H1 (cell line): ENCODE measurements at regions not wholly inside any gene's neighbourhood (a gene's known extent, or its start where the extent isn't known, plus 50 kb on each side); places are given as distances from the start of the nearest gene placed in this dataset.

ENCODE experiments used
- CTCF ChIA-PET: fragments of 300-600 bp; sonication (Branson Sonifier 250); formaldehyde crosslinking; loops from one replicate; lab custom pipeline; 2021; ENCODE audit not compliant: partially characterized antibody; lab: Charles Lee
- POLR2A ChIA-PET: fragments of 300-600 bp; sonication (Branson Sonifier 250); formaldehyde crosslinking; loops from one replicate; lab custom pipeline; 2021; ENCODE audit warnings: inconsistent platforms; ENCODE audit not compliant: partially characterized antibody; lab: Charles Lee
- DNase-seq, 2 experiments: peaks; one replicate each; pipeline versions ENCODE4 v3.0.0 to v3.0.0-alpha.2; 2010 to 2022; ENCODE audit warnings: low spot score in 2 of 2, low read depth in 1 of 2, mixed read lengths in 1 of 2
- FAIRE-seq: peaks from 2 replicates; lab custom pipeline; 2011; peaks lifted over from hg19 to GRCh38; lab: Jason Lieb, UNC
- H2AFZ ChIP-seq: 2 replicates; pipeline ENCODE4 v1.8.1; 2012; ENCODE audit warnings: low read length, inconsistent platforms
- H2AK5ac ChIP-seq: 2 replicates; pipeline ENCODE4 v1.6.1; 2013; ENCODE audit warnings: low read depth, low read length
- H2BK120ac ChIP-seq: replicated peaks from 2 replicates; pipeline ENCODE3; 2013; ENCODE audit warnings: low read depth, low read length, inconsistent platforms
- H2BK12ac ChIP-seq: 2 replicates; pipeline ENCODE4 v1.6.1; 2013; ENCODE audit warnings: low read depth, low read length
- H2BK15ac ChIP-seq: 2 replicates; pipeline ENCODE4 v1.6.1; 2013; ENCODE audit warnings: low read length
- H2BK20ac ChIP-seq: 2 replicates; pipeline ENCODE4 v1.6.1; 2013; ENCODE audit warnings: low read length
- H2BK5ac ChIP-seq: 2 replicates; pipeline ENCODE4 v1.6.1; 2013; ENCODE audit warnings: low read depth, low read length
- H3K14ac ChIP-seq: 2 replicates; pipeline ENCODE4 v1.6.1; 2013; ENCODE audit warnings: inconsistent platforms; ENCODE audit not compliant: insufficient read length
- H3K18ac ChIP-seq: 2 replicates; pipeline ENCODE4 v1.6.1; 2013; ENCODE audit warnings: low read length; ENCODE audit errors: extremely low read depth
- H3K23ac ChIP-seq: 2 replicates; pipeline ENCODE4 v1.6.1; 2013; ENCODE audit warnings: inconsistent platforms; ENCODE audit not compliant: insufficient read length
- H3K23me2 ChIP-seq: 2 replicates; pipeline ENCODE4 v1.6.1; 2013; ENCODE audit warnings: low read depth, low read length
- H3K27ac ChIP-seq: 2 replicates; pipeline ENCODE4 v1.6.1; 2011; ENCODE audit warnings: low read depth, low read length, inconsistent platforms
- H3K27me3 ChIP-seq, 4 experiments: replicated peaks in 1 of 4; 1 replicate in 1 of 4; 2 replicates in 3 of 4; pipeline versions ENCODE4 v1.6.1 to v1.8.1; 2011 to 2013; ENCODE audit warnings: low read length in 3 of 4, mild to moderate bottlenecking in 3 of 4, inconsistent platforms in 2 of 4, mixed read lengths in 2 of 4, moderate library complexity in 1 of 4; ENCODE audit not compliant: control insufficient read depth in 3 of 4, insufficient read depth in 3 of 4; ENCODE audit errors: extremely low read depth in 1 of 4
- H3K36me3 ChIP-seq, 4 experiments: 2 replicates each; pipeline versions ENCODE4 v1.6.1 to v1.8.1; 2011 to 2013; ENCODE audit warnings: mild to moderate bottlenecking in 4 of 4, low read length in 3 of 4, moderate library complexity in 2 of 4, control low read depth in 1 of 4, inconsistent platforms in 1 of 4; ENCODE audit not compliant: insufficient read depth in 4 of 4, control insufficient read depth in 2 of 4
- H3K4ac ChIP-seq: replicated peaks from 2 replicates; pipeline ENCODE3; 2013; ENCODE audit warnings: low read length, low read depth, mixed read lengths, inconsistent platforms; ENCODE audit not compliant: insufficient read length
- H3K4me1 ChIP-seq, 4 experiments: replicated peaks in 1 of 4; 1 replicate in 1 of 4; 2 replicates in 3 of 4; pipeline versions ENCODE4 v1.6.1 to v1.8.1; 2011 to 2013; ENCODE audit warnings: low read length in 3 of 4, inconsistent platforms in 2 of 4, mixed read lengths in 1 of 4; ENCODE audit not compliant: insufficient read depth in 4 of 4, control insufficient read depth in 3 of 4
- H3K4me2 ChIP-seq, 2 experiments: 2 replicates each; pipeline versions ENCODE4 v1.6.1 to v1.8.1; 2011 to 2013; ENCODE audit warnings: low read depth in 2 of 2, low read length in 2 of 2, control low read depth in 1 of 2, inconsistent platforms in 1 of 2, mild to moderate bottlenecking in 1 of 2; ENCODE audit not compliant: insufficient read depth in 1 of 2
- H3K4me3 ChIP-seq, 4 experiments: fragments of 200-600, 300-600 bp in 1 of 4; sonication (generic), shearing (Covaris generic), sonication (Bioruptor Twin) in 1 of 4; 2 replicates each; pipeline versions ENCODE4 v1.5.1 to v1.8.1; 2011 to 2016; ENCODE audit warnings: low read length in 4 of 4, low read depth in 3 of 4, control low read depth in 2 of 4, inconsistent platforms in 2 of 4, mild to moderate bottlenecking in 2 of 4, mixed read lengths in 1 of 4, moderate library complexity in 1 of 4; ENCODE audit not compliant: insufficient read depth in 2 of 4; ENCODE audit errors: extremely low read depth in 1 of 4
- H3K56ac ChIP-seq: replicated peaks from 2 replicates; pipeline ENCODE3; 2013; ENCODE audit warnings: low read depth, mild to moderate bottlenecking, mixed read lengths, low read length, inconsistent platforms; ENCODE audit not compliant: insufficient read length
- H3K79me1 ChIP-seq: 2 replicates; pipeline ENCODE4 v1.6.1; 2013; ENCODE audit warnings: low read depth, low read length, control low read depth
- H3K79me2 ChIP-seq, 2 experiments: 2 replicates each; pipeline versions ENCODE4 v1.6.1 to v1.8.1; 2012 to 2013; ENCODE audit warnings: low read length in 2 of 2, mild to moderate bottlenecking in 2 of 2, inconsistent platforms in 1 of 2; ENCODE audit not compliant: insufficient read depth in 2 of 2, control insufficient read depth in 1 of 2
- H3K9ac ChIP-seq, 4 experiments: replicated peaks in 1 of 4; 1 replicate in 1 of 4; 2 replicates in 3 of 4; pipeline versions ENCODE4 v1.6.1 to v1.8.1; 2011 to 2013; ENCODE audit warnings: low read depth in 3 of 4, low read length in 3 of 4, control low read depth in 2 of 4, mild to moderate bottlenecking in 2 of 4, moderate library complexity in 2 of 4, inconsistent platforms in 1 of 4; ENCODE audit errors: extremely low read depth in 1 of 4
- H3K9me3 ChIP-seq, 2 experiments: 2 replicates each; pipeline versions ENCODE4 v1.6.1 to v1.8.1; 2012 to 2013; ENCODE audit warnings: mild to moderate bottlenecking in 2 of 2, moderate library complexity in 2 of 2, control low read depth in 1 of 2, inconsistent platforms in 1 of 2, low read depth in 1 of 2, low read length in 1 of 2, mixed read lengths in 1 of 2; ENCODE audit not compliant: insufficient read depth in 2 of 2
- H4K20me1 ChIP-seq, 2 experiments: replicated peaks in 1 of 2; 2 replicates each; pipeline versions ENCODE3 to v1.8.1; 2011 to 2013; ENCODE audit warnings: inconsistent platforms in 2 of 2, low read length in 2 of 2, mild to moderate bottlenecking in 1 of 2; ENCODE audit not compliant: insufficient read depth in 2 of 2, control insufficient read depth in 1 of 2
- H4K5ac ChIP-seq: 2 replicates; pipeline ENCODE4 v1.6.1; 2013; ENCODE audit warnings: low read length, low read depth, mixed read lengths, inconsistent platforms; ENCODE audit not compliant: insufficient read length
- H4K8ac ChIP-seq: 2 replicates; pipeline ENCODE4 v1.8.0; 2013; ENCODE audit warnings: mild to moderate bottlenecking, moderate library complexity, low read length, inconsistent platforms; ENCODE audit not compliant: insufficient read depth; ENCODE audit errors: extremely low read depth
- H4K91ac ChIP-seq: replicated peaks from 2 replicates; pipeline ENCODE3; 2013; ENCODE audit warnings: low read length, mixed read lengths, inconsistent platforms; ENCODE audit not compliant: insufficient read length
- ASH2L ChIP-seq: fragments of 200-600, 300-600 bp; sonication (generic); IDR thresholded peaks from one replicate; pipeline ENCODE4 v1.7.1; 2017; ENCODE audit warnings: low read length
- CBX5 ChIP-seq: fragments of 300-800, 300-1000 bp; sonication (generic); IDR thresholded peaks from 2 replicates; pipeline ENCODE4 v1.7.1; 2016; ENCODE audit warnings: antibody characterized with exemption, low read length, low read depth
- CHD2 ChIP-seq: IDR thresholded peaks from 2 replicates; pipeline ENCODE4 v1.6.1; 2012; ENCODE audit warnings: low read length, improper control_type of control experiment
- CTBP2 ChIP-seq: IDR thresholded peaks from 2 replicates; pipeline ENCODE4 v1.7.0; 2011; ENCODE audit warnings: borderline replicate concordance, mild to moderate bottlenecking, moderate library complexity, mixed read lengths, low read length; ENCODE audit not compliant: insufficient read depth, insufficient read length
- KDM4A ChIP-seq: IDR thresholded peaks from one replicate; pipeline ENCODE4 v1.7.1; 2012; ENCODE audit warnings: low read depth, mild to moderate bottlenecking, moderate library complexity, low read length, inconsistent platforms; ENCODE audit not compliant: severe bottlenecking
- NRF1 ChIP-seq: IDR thresholded peaks from 2 replicates; pipeline ENCODE4 v1.6.1; 2011; ENCODE audit warnings: mild to moderate bottlenecking, low read depth, low read length, improper control_type of control experiment
- RAD21 ChIP-seq, 2 experiments: IDR thresholded peaks in 1 of 2; conservative IDR thresholded peaks in 1 of 2; 2 replicates each; pipeline ENCODE4 v1.6.1; 2011; ENCODE audit warnings: low read depth in 2 of 2, low read length in 2 of 2, improper control_type of control experiment in 1 of 2, inconsistent platforms in 1 of 2, mild to moderate bottlenecking in 1 of 2, moderate library complexity in 1 of 2
- RBBP5 ChIP-seq: IDR thresholded peaks from 2 replicates; pipeline ENCODE4 v1.7.1; 2012; ENCODE audit warnings: low read depth, mild to moderate bottlenecking, inconsistent platforms, low read length, moderate library complexity, borderline replicate concordance
- SAP30 ChIP-seq: fragments of 300-600 bp; sonication (generic); IDR thresholded peaks from 2 replicates; pipeline ENCODE4 v1.7.1; 2012; ENCODE audit warnings: low read length, moderate library complexity, mild to moderate bottlenecking, inconsistent platforms; ENCODE audit not compliant: insufficient read depth, insufficient replicate concordance
- SIRT6 ChIP-seq: IDR thresholded peaks from one replicate; pipeline ENCODE4 v1.7.1; 2012; ENCODE audit warnings: low read length, inconsistent platforms
- SP1 ChIP-seq: IDR thresholded peaks from 2 replicates; pipeline ENCODE4 v1.6.1; 2011; ENCODE audit warnings: low read depth, low read length
- SP2 ChIP-seq: IDR thresholded peaks from 2 replicates; pipeline ENCODE4 v1.6.1; 2012; ENCODE audit warnings: mild to moderate bottlenecking, low read length, inconsistent platforms
- TBP ChIP-seq: IDR thresholded peaks from 2 replicates; pipeline ENCODE4 v1.6.1; 2011; ENCODE audit warnings: low read depth, low read length, improper control_type of control experiment
- WGBS, 2 experiments: shearing (Covaris generic) in 1 of 2; methylation state at CpG; one replicate each; pipeline versions ENCODE4 v1.1.6 to v1.1.7; 2013 to 2015; ENCODE audit warnings: low lambda C conversion rate in 2 of 2, mixed read lengths in 2 of 2, inconsistent platforms in 1 of 2, low coverage in 1 of 2, missing lambda C conversion rate in 1 of 2; ENCODE audit not compliant: insufficient replicate concordance in 2 of 2, insufficient coverage in 1 of 2, insufficient read length in 1 of 2; ENCODE audit errors: extremely low coverage in 1 of 2, missing lambda C conversion rate in 1 of 2; 5-methylcytosine and 5-hydroxymethylcytosine counted together
- TF ChIP-seq, protein P1 (sequence below): IDR thresholded peaks from 2 replicates; pipeline ENCODE4 v1.6.1; 2011; ENCODE audit warnings: low read length, improper control_type of control experiment

- FAIRE-seq (no peak), DNase-seq (no peak)
- CTCF ChIA-PET: no interaction called here
- POLR2A ChIA-PET: no interaction called here
- Histone ChIP-seq H3K23me2 (no peaks in the 10 kb centered on the region), H2BK20ac (no peak overlapping the region), H3K23ac (no peak overlapping the region), H3K79me2 (no peaks in the 10 kb centered on the region), H3K18ac (no peak overlapping the region), H4K8ac (no peak overlapping the region), H2BK15ac (no peak overlapping the region), H3K14ac (no peak overlapping the region), H2AK5ac (no peak overlapping the region), H3K27ac (no peak overlapping the region), H3K4me3 (no peak overlapping the region), H2BK120ac (no peak overlapping the region), H4K5ac (no peak overlapping the region), H3K36me3 (no peaks in the 10 kb centered on the region), H2BK12ac (no peak overlapping the region), H3K56ac (no peak overlapping the region), H3K4me1 (no peaks in the 10 kb centered on the region), H3K79me1 (no peaks in the 10 kb centered on the region), H4K20me1 (no peaks in the 10 kb centered on the region), H4K91ac (no peak overlapping the region), H3K9me3 (no peaks in the 10 kb centered on the region), H3K9ac (no peak overlapping the region), H3K4ac (no peak overlapping the region), H2BK5ac (no peak overlapping the region), H3K4me2 (no peak overlapping the region), H2AFZ (no peak overlapping the region), H3K27me3 (no peaks in the 10 kb centered on the region)
- 83% methylated on average over 1 of the region's 1 CpG; no CpG with 5 or more reads in 1 of the 2 experiments for WGBS, 2 experiments
- TF ChIP-seq SP1 (no peak), CHD2 (no peak), SAP30 (no peak), RBBP5 (no peak), TBP (no peak), CTBP2 (no peak), SIRT6 (no peak), ASH2L (no peak), CBX5 (no peak), NRF1 (no peak), RAD21 (IDR thresholded peaks at IDR 0.05 in 1 of 2, conservative IDR thresholded peaks at IDR 0.05 in 1 of 2; ENCODE audit: low read depth in 2 of 2, low read length in 2 of 2) (no peak), SP2 (no peak), KDM4A (no peak)
- TF ChIP-seq, protein P1, sequence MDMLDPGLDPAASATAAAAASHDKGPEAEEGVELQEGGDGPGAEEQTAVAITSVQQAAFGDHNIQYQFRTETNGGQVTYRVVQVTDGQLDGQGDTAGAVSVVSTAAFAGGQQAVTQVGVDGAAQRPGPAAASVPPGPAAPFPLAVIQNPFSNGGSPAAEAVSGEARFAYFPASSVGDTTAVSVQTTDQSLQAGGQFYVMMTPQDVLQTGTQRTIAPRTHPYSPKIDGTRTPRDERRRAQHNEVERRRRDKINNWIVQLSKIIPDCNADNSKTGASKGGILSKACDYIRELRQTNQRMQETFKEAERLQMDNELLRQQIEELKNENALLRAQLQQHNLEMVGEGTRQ: no peak
Observed at GRCh38 chr16:59144326-59144725, 410.2 kb upstream of the GOT2 start.
